ENCODE measurements at regions not wholly inside any gene's neighbourhood (a gene's known extent, or its start where the extent isn't known, plus 50 kb on each side); places are given as distances from the start of the nearest gene placed in this dataset.

GRCh38 chr2:4653991-4654390 lies 950.6 kb downstream of the DCDC2C start:
- TF ChIP-seq, protein P1, sequence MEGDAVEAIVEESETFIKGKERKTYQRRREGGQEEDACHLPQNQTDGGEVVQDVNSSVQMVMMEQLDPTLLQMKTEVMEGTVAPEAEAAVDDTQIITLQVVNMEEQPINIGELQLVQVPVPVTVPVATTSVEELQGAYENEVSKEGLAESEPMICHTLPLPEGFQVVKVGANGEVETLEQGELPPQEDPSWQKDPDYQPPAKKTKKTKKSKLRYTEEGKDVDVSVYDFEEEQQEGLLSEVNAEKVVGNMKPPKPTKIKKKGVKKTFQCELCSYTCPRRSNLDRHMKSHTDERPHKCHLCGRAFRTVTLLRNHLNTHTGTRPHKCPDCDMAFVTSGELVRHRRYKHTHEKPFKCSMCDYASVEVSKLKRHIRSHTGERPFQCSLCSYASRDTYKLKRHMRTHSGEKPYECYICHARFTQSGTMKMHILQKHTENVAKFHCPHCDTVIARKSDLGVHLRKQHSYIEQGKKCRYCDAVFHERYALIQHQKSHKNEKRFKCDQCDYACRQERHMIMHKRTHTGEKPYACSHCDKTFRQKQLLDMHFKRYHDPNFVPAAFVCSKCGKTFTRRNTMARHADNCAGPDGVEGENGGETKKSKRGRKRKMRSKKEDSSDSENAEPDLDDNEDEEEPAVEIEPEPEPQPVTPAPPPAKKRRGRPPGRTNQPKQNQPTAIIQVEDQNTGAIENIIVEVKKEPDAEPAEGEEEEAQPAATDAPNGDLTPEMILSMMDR (conservative IDR thresholded peaks at IDR 0.05): no peak
- Mint-ChIP-seq H3K36me3 (ENCODE audit: low read depth) (no peaks in the 10 kb centered on the region), H3K9me3 (peaks cover 2% of the 10 kb centered on the region), H3K4me1 (no peaks in the 10 kb centered on the region), H3K27me3 (ENCODE audit: low read depth) (no peaks in the 10 kb centered on the region), H3K27ac (ENCODE audit: unreplicated experiment) (no peak overlapping the region), H3K4me3 (no peak overlapping the region)
- DNase-seq (ENCODE audit: low read depth, low spot score): no peak

DNA sequence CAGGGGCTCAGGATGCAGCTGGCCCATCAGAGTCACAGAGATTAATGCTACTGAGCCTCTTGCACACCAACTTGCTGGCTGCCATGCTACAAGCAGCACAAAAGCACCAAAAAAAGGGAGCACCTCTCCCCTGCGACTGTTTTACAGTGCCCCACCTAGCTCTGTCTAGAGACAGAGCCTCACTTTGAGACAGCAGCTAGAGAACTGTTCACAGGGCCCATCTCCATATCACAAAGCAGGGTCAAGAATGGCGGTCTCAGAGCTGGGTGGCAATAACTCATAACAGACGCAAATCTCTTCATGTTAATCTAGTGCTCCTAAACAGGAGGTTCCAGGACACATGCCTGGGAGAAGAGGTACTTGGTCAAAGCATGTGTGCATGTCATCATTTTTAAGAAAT lies 953.0 kb downstream of the DCDC2C start:
- no peaks in the 10 kb centered on the region for H3K27me3 Mint-ChIP-seq (ENCODE audit: low read depth)
- H3K36me3 Mint-ChIP-seq (ENCODE audit: low read depth): no peaks in the 10 kb centered on the region
- H3K4me1 Mint-ChIP-seq: no peaks in the 10 kb centered on the region
- no peaks in the 10 kb centered on the region for H3K9me3 Mint-ChIP-seq
- no peak overlapping the region for H3K27ac Mint-ChIP-seq (ENCODE audit: unreplicated experiment)
- TF ChIP-seq, protein P1 (conservative IDR thresholded peaks at IDR 0.05): no peak
- DNase-seq (ENCODE audit: low read depth, low spot score): no peak
- no peak overlapping the region for H3K4me3 Mint-ChIP-seq

GRCh38 chr2:4662161-4662779 lies 958.9 kb downstream of the DCDC2C start:
- Mint-ChIP-seq H3K36me3 (ENCODE audit: low read depth) (no peaks in the 10 kb centered on the region), H3K27ac (ENCODE audit: unreplicated experiment) (no peak overlapping the region), H3K4me3 (no peak overlapping the region), H3K27me3 (ENCODE audit: low read depth) (no peaks in the 10 kb centered on the region), H3K9me3 (no peaks in the 10 kb centered on the region), H3K4me1 (no peaks in the 10 kb centered on the region)
- TF ChIP-seq, protein P1 (conservative IDR thresholded peaks at IDR 0.05): no peak
- no peak for DNase-seq (ENCODE audit: low read depth, low spot score)

DNA sequence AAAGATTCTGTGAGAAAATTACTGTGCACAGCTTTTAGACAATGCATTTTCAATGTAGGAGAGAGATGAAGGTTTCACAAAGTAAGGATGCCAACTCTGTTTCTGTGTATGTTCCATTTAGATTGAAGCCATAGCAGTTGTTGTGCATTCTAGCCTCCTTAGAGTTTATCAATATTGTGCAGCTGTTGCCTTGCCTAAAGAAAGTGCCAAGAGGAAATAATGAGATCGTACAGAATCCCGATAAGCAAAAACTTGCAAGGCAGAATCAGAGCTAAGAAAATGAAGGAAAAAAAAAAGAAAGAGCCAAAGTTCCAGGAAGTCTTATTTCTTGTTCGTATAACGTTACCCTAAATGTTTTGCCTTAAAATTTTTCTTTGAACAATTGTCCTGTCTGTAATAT lies 965.0 kb downstream of the DCDC2C start:
- DNase-seq (ENCODE audit: low read depth, low spot score): no peak
- Mint-ChIP-seq H3K4me3 (no peak overlapping the region), H3K4me1 (no peaks in the 10 kb centered on the region), H3K36me3 (ENCODE audit: low read depth) (no peaks in the 10 kb centered on the region), H3K9me3 (no peaks in the 10 kb centered on the region), H3K27ac (ENCODE audit: unreplicated experiment) (no peak overlapping the region), H3K27me3 (ENCODE audit: low read depth) (no peaks in the 10 kb centered on the region)
- TF ChIP-seq, protein P1 (conservative IDR thresholded peaks at IDR 0.05): no peak

- no peak overlapping the region for H3K27ac Mint-ChIP-seq (ENCODE audit: unreplicated experiment)
- no peak for DNase-seq (ENCODE audit: low read depth, low spot score)
- H3K36me3 Mint-ChIP-seq (ENCODE audit: low read depth): no peaks in the 10 kb centered on the region
- no peaks in the 10 kb centered on the region for H3K9me3 Mint-ChIP-seq
- TF ChIP-seq, protein P1 (conservative IDR thresholded peaks at IDR 0.05): no peak
- no peak overlapping the region for H3K4me3 Mint-ChIP-seq
- no peaks in the 10 kb centered on the region for H3K4me1 Mint-ChIP-seq
- no peaks in the 10 kb centered on the region for H3K27me3 Mint-ChIP-seq (ENCODE audit: low read depth)
These were observed 967.0 kb downstream of the DCDC2C start for GRCh38 chr2:4670331-4670730.

Measured in neural crest cell (in vitro differentiated cells).